Transverse colon (tissue), 4 donors: ENCODE measurements at regions not wholly inside any gene's neighbourhood (a gene's known extent, or its start where the extent isn't known, plus 50 kb on each side); places are given as distances from the start of the nearest gene placed in this dataset.

Experiments used
- DNase-seq: peaks from one replicate; pipeline ENCODE4 v3.0.0-alpha.2; 2019
- H3K27ac ChIP-seq, 4 donors: fragments of 200-600 bp; sonication (generic); 2 replicates each; pipeline ENCODE4 v1.5.1; 2016 to 2018; ENCODE audit warnings: inconsistent platforms in 4 of 4
- H3K27me3 ChIP-seq: fragments of 200-600 bp; sonication (generic); 2 replicates; pipeline ENCODE4 v1.5.1; 2017; ENCODE audit warnings: inconsistent platforms
- H3K36me3 ChIP-seq, 4 donors: fragments of 200-600 bp; sonication (generic); 2 replicates each; pipeline ENCODE4 v1.5.1; 2017 to 2019; ENCODE audit warnings: inconsistent platforms in 4 of 4
- H3K4me1 ChIP-seq, 4 donors: fragments of 200-600 bp; sonication (generic); 2 replicates each; pipeline ENCODE4 v1.5.1; 2017 to 2020; ENCODE audit warnings: inconsistent platforms in 4 of 4
- H3K4me3 ChIP-seq, 4 donors: fragments of 200-600 bp; sonication (generic); 1 replicate in 1 of 4; 2 replicates in 3 of 4; pipeline versions ENCODE4 v1.5.1 to v1.6.1; 2017 to 2019; ENCODE audit warnings: inconsistent platforms in 4 of 4
- H3K9me3 ChIP-seq, 2 donors: fragments of 200-600 bp; sonication (generic); 2 replicates each; pipeline ENCODE4 v1.5.1; 2017 to 2019; ENCODE audit warnings: inconsistent platforms in 2 of 2
- CTCF ChIP-seq, 5 experiments: fragments of 200-600 bp in 3 of 5; fragments of 450-650 bp in 2 of 5; sonication (generic) in 3 of 5; IDR thresholded peaks; 1 replicate in 2 of 5; 2 replicates in 3 of 5; pipeline ENCODE4 v1.5.1; 2016 to 2017; ENCODE audit warnings: antibody characterized with exemption in 5 of 5, inconsistent platforms in 3 of 5, mild to moderate bottlenecking in 2 of 5, moderate library complexity in 1 of 5
- EP300 ChIP-seq: sonication (generic); formaldehyde crosslinking; IDR thresholded peaks from one replicate; pipeline ENCODE4 v1.6.1; 2017; ENCODE audit warnings: antibody characterized with exemption, low read depth
- POLR2A ChIP-seq: fragments of 450-650 bp; IDR thresholded peaks from one replicate; pipeline ENCODE4 v1.6.1; 2016; ENCODE audit warnings: antibody characterized with exemption, mild to moderate bottlenecking, moderate library complexity
- POLR2AphosphoS5 ChIP-seq, 3 donors: sonication (generic); formaldehyde crosslinking; IDR thresholded peaks; one replicate each; pipeline ENCODE4 v1.6.1; 2016; ENCODE audit warnings: antibody characterized with exemption in 3 of 3
- WGBS, 2 donors: methylation state at CpG; one replicate each; pipeline ENCODE4 v1.1.5; 2018; ENCODE audit warnings: low coverage in 1 of 2; 5-methylcytosine and 5-hydroxymethylcytosine counted together
- in situ Hi-C, 4 donors: fragments of 200-750 bp; cut with MboI; loops; one replicate each; pipeline versions ENCODE4 v1.15.0 to v1.15.1; 2017; ENCODE audit warnings: low sequenced_read_pairs in 3 of 4, low pct_ligation_motif_present in 1 of 4, low pct_unique_long_range_greater_than_20kb in 1 of 4
- intact Hi-C: fragments of 100-400 bp; cut with DNase I; formaldehyde crosslinking; loops from one replicate; pipeline ENCODE4 v1.15.1; 2023; ENCODE audit warnings: low total_unique reads

GRCh38 chr2:226267516-226268289 is 531.9 kb downstream of the IRS1 start:
- intact Hi-C loops: no loop called here
- Histone ChIP-seq H3K27me3 (no peaks in the 10 kb centered on the region), H3K36me3 (no peaks in the 10 kb centered on the region), H3K27ac (no peak overlapping the region), H3K4me1 (no peaks in the 10 kb centered on the region), H3K9me3 (no peaks in the 10 kb centered on the region), H3K4me3 (no peak overlapping the region)
- no peak for DNase-seq
- 71 to 84% methylated on average over 2 to 3 of the region's 3 CpGs for WGBS, 2 donors
- in situ Hi-C loops: no loop called here
- TF ChIP-seq POLR2AphosphoS5 (IDR thresholded peaks at IDR 0.05): no peak
- no peak for TF ChIP-seq CTCF (IDR thresholded peaks at IDR 0.05)
- no peak for TF ChIP-seq EP300
- TF ChIP-seq POLR2A: no peak

GRCh38 chr2:226256709-226257376 is 542.8 kb downstream of the IRS1 start:
- 71 to 75% methylated on average over 4 of the region's 4 CpGs for WGBS, 2 donors
- intact Hi-C loops: no loop called here
- H3K9me3 ChIP-seq: no peaks in the 10 kb centered on the region
- H3K4me3 ChIP-seq: no peak overlapping the region
- DNase-seq: no peak
- in situ Hi-C loops: no loop called here
- no peaks in the 10 kb centered on the region for H3K4me1 ChIP-seq
- TF ChIP-seq EP300: no peak
- no peak for TF ChIP-seq POLR2A
- TF ChIP-seq CTCF (IDR thresholded peaks at IDR 0.05): no peak
- TF ChIP-seq POLR2AphosphoS5 (IDR thresholded peaks at IDR 0.05): no peak
- H3K36me3 ChIP-seq: no peaks in the 10 kb centered on the region
- H3K27ac ChIP-seq: no peak overlapping the region
- no peaks in the 10 kb centered on the region for H3K27me3 ChIP-seq

GRCh38 chr2:226256237-226256636 is 543.4 kb downstream of the IRS1 start:
- H3K9me3 ChIP-seq: no peaks in the 10 kb centered on the region
- WGBS, 2 donors: 23 to 34% methylated on average over 2 of the region's 2 CpGs
- H3K4me3 ChIP-seq: no peak overlapping the region

More at GRCh38 chr2:226256237-226256636, 543.4 kb downstream of the IRS1 start:
- intact Hi-C loops (no loop called here), in situ Hi-C loops (no loop called here)
- DNase-seq: no peak
- no peaks in the 10 kb centered on the region for H3K4me1 ChIP-seq
- no peak for TF ChIP-seq POLR2AphosphoS5 (IDR thresholded peaks at IDR 0.05)
- TF ChIP-seq CTCF (IDR thresholded peaks at IDR 0.05): no peak
- no peak for TF ChIP-seq EP300
- no peak for TF ChIP-seq POLR2A
- no peaks in the 10 kb centered on the region for H3K36me3 ChIP-seq
- H3K27ac ChIP-seq: peak overlapping the region in 1 of 4 donors; percentile 9
- H3K27me3 ChIP-seq: no peaks in the 10 kb centered on the region
